GM18508 (cell line): ENCODE measurements at regions not wholly inside any gene's neighbourhood (a gene's known extent, or its start where the extent isn't known, plus 50 kb on each side); places are given as distances from the start of the nearest gene placed in this dataset.
"Not testable (repeated sequence)": the region's sequence is repeated elsewhere in the genome, so short reads cannot be mapped to it uniquely, and the experiment has no call there.

Source experiments
- ATAC-seq: cut with Tn5 transposase; IDR thresholded peaks from one replicate; pipeline ENCODE4 v1.9.1; 2021; ENCODE audit warnings: moderate number of reproducible peaks; ENCODE audit not compliant: insufficient read depth, unreplicated experiment

GRCh38 chr2:160628020-160628637 lies 134.5 kb upstream of the RBMS1 start:
- ATAC-seq: not testable (repeated sequence)

GRCh38 chr2:160628811-160629210 lies 135.2 kb upstream of the RBMS1 start:
- ATAC-seq: no peak

GRCh38 chr2:160630801-160631590 lies 137.4 kb upstream of the RBMS1 start:
- no peak for ATAC-seq

GRCh38 chr2:160632084-160632975 lies 138.7 kb upstream of the RBMS1 start:
- no peak for ATAC-seq

- ATAC-seq: no peak
Observed at GRCh38 chr2:160634436-160634835, 140.8 kb upstream of the RBMS1 start.

DNA sequence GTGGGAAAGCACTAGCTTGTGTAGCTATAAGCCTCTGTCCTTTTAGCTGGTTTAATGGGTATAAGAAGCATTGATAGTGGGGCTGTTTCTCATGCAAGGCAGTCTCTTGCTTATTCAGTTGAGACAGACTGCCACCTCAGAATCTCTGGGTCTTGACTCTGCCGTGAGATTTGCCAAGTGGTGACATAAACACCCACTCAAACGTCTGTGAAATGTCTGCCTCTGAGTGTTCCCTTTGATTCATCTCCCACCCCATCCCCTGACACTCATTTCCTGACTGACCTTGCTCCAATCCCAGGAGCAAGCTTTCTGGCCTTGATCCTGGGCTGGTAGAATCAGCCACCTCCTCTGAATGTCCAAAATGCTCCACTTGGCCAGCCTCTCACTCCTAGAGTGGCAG lies 141.9 kb upstream of the RBMS1 start:
- ATAC-seq: no peak

- ATAC-seq: no peak
Observed at GRCh38 chr2:160639472-160639871, 145.9 kb upstream of the RBMS1 start.

DNA sequence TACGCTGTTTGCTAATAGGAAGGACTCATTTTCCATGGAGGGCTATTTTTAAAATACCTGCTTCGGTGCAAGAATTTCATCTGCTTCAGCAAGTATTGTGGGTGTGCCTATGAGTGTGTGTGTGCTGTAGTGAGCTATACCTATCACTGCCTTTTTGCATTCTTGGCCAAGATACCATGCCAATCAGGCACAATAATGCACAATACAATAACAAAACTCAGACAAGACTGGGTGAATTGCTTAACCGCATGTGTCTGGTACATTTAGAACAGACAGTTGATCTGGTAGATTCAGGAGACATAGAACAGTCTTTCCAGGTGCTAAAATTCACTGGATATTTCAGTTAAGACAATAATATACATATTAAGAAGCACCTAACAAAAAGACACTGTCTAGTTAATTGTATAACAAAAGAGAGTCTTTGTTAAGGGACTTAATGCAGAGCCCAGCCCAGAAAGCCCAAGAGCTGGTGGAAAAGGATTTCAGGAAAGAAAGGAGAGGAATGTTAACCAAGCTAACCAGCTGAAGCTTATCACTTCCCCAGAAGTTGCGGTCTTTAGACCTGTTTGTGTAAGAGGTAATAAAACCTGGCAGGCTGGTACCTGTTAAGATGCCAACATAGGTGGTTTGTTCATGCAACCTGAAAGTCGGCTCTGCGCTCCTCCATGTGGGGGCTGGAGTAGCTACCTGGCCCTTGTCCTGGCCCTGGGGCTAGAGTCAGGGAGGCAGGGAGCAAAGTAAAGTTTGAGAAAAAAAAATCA lies 153.3 kb upstream of the RBMS1 start:
- ATAC-seq: no peak

GRCh38 chr2:160647967-160648685 lies 154.5 kb upstream of the RBMS1 start:
- no peak for ATAC-seq

GRCh38 chr2:160649698-160650097 lies 156.1 kb upstream of the RBMS1 start:
- no peak for ATAC-seq

DNA sequence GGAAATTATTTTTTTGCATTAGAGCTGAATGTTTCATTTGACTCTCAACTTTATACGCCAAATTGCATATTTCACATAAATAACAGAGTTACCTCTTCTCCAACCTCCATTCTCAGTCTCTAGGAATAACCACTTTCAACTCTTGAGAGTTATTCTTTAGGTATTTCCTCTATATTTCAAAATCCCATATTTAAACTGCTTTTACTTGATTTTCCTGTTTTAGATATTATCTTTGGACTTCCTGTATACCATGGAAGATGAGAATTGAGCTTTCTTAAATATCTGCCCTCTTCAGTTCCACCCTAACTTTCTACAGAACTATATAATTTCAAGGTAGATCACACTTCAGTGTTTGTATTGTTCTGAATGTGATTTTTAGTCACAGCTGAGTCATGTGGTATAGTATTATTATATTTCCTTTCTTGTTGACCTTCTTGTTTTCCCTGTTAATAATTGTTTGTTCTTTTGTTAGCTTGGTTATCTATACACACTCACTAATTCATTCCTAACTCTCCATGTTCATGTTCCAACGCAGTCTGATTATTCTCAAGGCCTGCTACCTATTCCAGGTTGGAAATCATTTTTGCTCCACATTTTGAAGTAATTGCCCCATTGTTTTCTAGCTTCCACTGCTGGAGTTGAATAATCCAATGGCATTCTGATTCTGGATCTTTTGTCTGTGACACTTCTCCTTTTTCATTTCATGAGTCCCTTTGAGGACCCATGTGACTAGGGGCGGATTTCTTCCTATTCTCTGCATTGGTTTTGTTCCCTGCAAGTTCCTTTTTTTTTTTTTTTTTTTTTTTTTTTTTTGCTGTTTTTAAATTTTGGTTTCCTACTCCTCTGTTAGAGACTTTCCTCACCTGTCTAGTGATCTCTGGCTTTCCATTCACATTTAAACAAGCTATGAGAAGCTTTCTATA lies 156.8 kb upstream of the RBMS1 start:
- ATAC-seq: no peak

GRCh38 chr2:160651416-160652200 lies 158.0 kb upstream of the RBMS1 start:
- ATAC-seq: no peak

DNA sequence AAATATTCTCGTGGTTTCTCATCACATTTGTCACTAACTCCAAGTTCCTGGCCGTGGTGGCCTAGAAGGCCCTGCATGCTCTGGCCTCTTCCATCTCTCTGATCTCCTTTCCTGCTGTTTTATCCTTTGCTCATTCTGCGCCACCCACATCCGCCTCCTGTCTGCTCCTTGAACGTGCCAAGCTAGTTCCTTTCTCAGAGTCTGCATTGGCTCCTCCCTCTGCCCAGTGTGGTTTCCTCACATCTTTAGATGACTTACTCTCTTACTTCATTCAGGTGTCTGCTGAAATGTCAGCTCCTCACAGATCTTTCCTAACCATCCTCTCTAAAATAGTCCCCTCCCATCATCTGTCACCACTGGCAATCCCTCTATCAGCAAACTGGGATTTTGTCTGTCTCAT lies 158.6 kb upstream of the RBMS1 start:
- no peak for ATAC-seq

DNA sequence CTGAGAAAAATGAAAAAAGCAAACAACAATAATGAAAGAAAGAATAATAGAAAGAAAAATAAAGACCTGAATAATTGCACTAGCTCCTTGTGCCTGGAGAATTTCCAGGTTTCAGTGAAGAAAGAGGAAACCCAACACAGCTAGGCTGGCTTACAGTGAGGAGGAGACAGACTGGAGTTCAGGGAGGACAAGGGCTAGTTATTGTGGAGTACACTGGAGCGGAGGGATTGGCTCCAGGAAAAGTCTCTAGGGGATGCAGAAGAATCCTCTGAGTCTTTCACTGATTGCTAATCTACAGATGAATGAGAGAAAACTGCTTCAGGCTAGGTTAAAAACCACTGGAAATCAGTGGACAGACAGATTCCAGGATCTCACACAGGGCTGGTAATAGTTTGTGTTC lies 163.6 kb upstream of the RBMS1 start:
- no peak for ATAC-seq

- ATAC-seq: no peak
Observed at GRCh38 chr2:160658851-160659250, 165.2 kb upstream of the RBMS1 start.

DNA sequence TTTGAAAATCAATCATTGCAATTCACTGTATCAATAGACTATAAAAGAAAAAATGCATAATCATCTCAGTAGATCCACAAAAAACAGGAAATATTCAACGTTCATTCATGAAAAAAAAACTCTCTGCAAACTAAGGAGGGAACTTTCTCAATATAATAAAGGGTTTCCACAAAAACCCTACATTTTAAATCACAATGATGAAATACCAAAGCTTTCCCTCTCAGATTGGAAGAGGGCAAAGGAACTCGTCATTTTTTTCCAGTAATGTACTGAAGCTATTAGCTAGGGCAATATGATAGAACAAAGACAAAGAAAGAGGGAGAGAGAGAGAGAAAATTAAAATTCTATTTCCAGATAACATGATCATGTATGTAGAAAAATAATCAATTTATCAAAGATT lies 167.1 kb upstream of the RBMS1 start:
- no peak for ATAC-seq

- no peak for ATAC-seq
Observed at GRCh38 chr2:160664603-160665140, 171.1 kb upstream of the RBMS1 start.
